ENCODE measurements at regions not wholly inside any gene's neighbourhood (a gene's known extent, or its start where the extent isn't known, plus 50 kb on each side); places are given as distances from the start of the nearest gene placed in this dataset.

DNA sequence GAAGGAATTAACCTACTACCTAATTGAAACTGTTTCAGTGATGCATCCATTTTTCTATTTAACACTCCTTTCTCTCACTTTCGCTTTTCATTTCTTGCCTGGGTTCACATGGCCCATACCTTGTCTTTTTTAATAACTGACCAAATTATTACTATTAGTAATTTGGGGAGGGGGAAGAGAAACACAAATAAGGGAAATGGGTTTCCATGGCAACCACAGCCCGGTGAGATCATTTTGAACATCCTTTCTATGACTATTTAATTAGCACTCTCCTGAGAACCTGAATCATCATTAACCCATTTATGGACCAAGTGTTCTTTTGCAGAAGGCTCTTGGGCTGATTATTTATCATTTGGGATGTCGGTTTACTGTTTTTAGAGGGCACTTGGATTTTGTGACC is 628.2 kb upstream of the SALL1 start:
- Mint-ChIP-seq H3K27me3 (no peaks in the 10 kb centered on the region), H3K4me3 (no peak overlapping the region), H3K9me3 (peaks cover 10% of the 10 kb centered on the region), H3K27ac (no peak overlapping the region), H3K4me1 (ENCODE audit: low read depth) (no peaks in the 10 kb centered on the region), H3K36me3 (ENCODE audit: low read depth) (no peaks in the 10 kb centered on the region)
- DNase-seq = no peak

DNA sequence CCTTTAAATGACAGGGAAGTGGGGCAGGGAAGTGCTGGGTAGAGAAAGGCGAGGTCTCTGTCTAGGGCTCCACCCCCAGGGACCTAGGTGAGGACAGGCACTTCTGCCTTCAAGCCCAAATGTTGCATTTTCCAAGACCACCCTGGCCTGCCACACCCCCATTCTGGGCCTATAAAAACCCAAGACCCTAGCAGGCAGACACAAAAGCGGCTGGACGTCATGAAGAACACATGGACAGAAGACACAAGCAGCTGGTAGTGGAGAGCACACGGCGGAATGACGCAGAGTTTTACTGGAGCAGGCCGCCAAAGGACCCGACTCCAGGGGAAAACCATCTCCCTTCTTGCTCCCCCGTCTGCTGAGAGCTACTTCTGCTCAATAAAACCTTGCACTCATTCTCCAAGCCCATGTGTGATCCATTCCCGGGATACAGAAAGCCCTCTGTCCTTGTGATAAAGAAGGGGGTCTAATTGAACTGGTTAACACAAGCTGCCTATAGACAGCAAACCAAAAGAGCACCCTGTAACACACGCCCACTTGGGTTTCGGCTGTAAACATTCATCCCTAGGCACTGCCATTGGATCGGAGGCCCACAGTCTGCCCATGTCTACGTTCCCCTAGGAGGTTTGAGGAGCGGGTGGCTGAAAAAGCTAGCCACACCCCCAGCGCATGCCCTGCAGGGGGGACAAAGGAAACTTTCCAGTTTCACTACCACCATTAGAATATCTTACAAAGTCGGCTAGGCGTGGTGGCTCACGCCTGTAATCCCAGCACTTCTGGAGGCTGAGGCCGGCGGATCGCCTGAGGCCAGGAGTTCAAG is 622.2 kb upstream of the SALL1 start:
- no peaks in the 10 kb centered on the region for H3K36me3 Mint-ChIP-seq (ENCODE audit: low read depth)
- DNase-seq = no peak
- H3K4me3 Mint-ChIP-seq = no peak overlapping the region
- H3K4me1 Mint-ChIP-seq (ENCODE audit: low read depth) = no peaks in the 10 kb centered on the region
- H3K9me3 Mint-ChIP-seq = peaks cover 6% of the 10 kb centered on the region
- no peak overlapping the region for H3K27ac Mint-ChIP-seq
- H3K27me3 Mint-ChIP-seq = no peaks in the 10 kb centered on the region

DNA sequence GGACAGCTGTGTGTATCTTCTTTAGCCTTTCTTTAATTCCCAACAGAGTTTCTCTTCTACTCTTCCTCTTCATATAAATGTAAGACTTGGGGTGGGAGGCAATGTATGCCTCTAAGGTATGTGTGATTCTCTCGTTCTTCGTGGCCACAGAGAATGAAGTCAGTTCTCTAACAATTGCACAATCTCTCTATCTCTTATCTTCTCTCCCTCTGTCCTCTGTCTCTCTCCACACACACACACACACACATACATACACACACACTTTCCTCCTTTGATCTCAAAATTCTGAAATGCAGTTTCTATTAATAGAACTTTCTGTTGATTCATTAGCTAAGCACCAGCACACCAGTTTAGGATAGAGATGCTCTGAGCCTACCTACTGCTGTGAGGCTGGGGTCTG is 615.7 kb upstream of the SALL1 start:
- H3K27me3 Mint-ChIP-seq = peaks cover 11% of the 10 kb centered on the region
- no peak for DNase-seq
- H3K36me3 Mint-ChIP-seq (ENCODE audit: low read depth) = no peaks in the 10 kb centered on the region
- H3K4me1 Mint-ChIP-seq (ENCODE audit: low read depth) = peaks cover 3% of the 10 kb centered on the region
- peaks cover 2% of the 10 kb centered on the region for H3K9me3 Mint-ChIP-seq
- no peak overlapping the region for H3K27ac Mint-ChIP-seq
- no peak overlapping the region for H3K4me3 Mint-ChIP-seq

GRCh38 chr16:51763072-51763661 is 612.1 kb upstream of the SALL1 start:
- no peaks in the 10 kb centered on the region for H3K9me3 Mint-ChIP-seq
- H3K27ac Mint-ChIP-seq = no peak overlapping the region
- DNase-seq = no peak
- H3K4me1 Mint-ChIP-seq (ENCODE audit: low read depth) = peaks cover 3% of the 10 kb centered on the region
- no peaks in the 10 kb centered on the region for H3K36me3 Mint-ChIP-seq (ENCODE audit: low read depth)
- H3K4me3 Mint-ChIP-seq = no peak overlapping the region
- peaks cover 16% of the 10 kb centered on the region for H3K27me3 Mint-ChIP-seq

- peak; percentile 44 for DNase-seq
- Mint-ChIP-seq H3K4me1 (ENCODE audit: low read depth) (peaks cover 3% of the 10 kb centered on the region), H3K27me3 (peaks cover 16% of the 10 kb centered on the region), H3K9me3 (no peaks in the 10 kb centered on the region), H3K4me3 (no peak overlapping the region), H3K36me3 (ENCODE audit: low read depth) (no peaks in the 10 kb centered on the region), H3K27ac (no peak overlapping the region)
Measured at GRCh38 chr16:51762081-51762996, 611.3 kb upstream of the SALL1 start.

- Mint-ChIP-seq H3K9me3 (no peaks in the 10 kb centered on the region), H3K4me1 (ENCODE audit: low read depth) (peaks cover 3% of the 10 kb centered on the region), H3K36me3 (ENCODE audit: low read depth) (no peaks in the 10 kb centered on the region), H3K27me3 (peaks cover 16% of the 10 kb centered on the region), H3K4me3 (no peak overlapping the region), H3K27ac (no peak overlapping the region)
- DNase-seq = no peak
Measured at GRCh38 chr16:51761001-51761400, 609.9 kb upstream of the SALL1 start.

DNA sequence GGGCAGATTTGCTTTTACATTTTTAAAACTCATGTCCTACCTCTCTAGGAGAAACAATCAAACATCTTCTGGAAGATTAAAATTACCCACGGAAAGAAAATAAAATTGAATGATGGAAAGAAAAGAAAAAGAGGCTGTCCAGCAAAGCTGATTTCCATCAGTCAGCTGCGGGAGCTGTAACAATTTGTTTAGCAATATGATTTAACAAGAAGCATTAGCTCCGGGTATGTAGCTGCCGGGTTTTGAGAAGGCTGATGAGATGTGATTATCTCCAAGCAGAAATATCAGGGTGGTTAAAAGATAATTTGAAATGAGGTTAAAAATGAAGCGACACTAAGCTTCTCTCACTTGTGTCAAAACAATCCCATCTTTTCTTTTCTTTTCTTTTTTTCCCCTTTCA is 608.9 kb upstream of the SALL1 start:
- peaks cover 3% of the 10 kb centered on the region for H3K4me1 Mint-ChIP-seq (ENCODE audit: low read depth)
- DNase-seq = no peak
- no peak overlapping the region for H3K4me3 Mint-ChIP-seq
- H3K27me3 Mint-ChIP-seq = peaks cover 16% of the 10 kb centered on the region
- H3K27ac Mint-ChIP-seq = no peak overlapping the region
- no peaks in the 10 kb centered on the region for H3K9me3 Mint-ChIP-seq
- no peaks in the 10 kb centered on the region for H3K36me3 Mint-ChIP-seq (ENCODE audit: low read depth)

DNA sequence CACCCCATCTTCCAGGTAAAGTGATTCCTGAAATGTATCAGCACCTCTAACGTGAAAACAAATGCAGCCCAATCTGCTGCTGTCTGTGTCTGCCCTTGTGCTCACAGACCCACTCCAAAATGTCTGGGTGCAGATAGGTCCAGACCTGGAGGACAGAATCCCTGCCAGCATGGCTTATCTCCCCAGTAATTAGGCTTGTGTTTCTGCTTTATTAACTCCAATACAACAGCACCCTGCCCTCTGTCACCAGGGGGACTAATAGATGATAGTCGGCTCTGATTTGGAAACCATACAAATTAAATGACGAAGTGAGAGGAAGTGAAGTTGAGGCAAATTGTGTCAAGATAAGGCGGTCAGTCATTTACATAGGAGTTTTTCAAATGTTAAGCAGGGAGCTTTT is 608.3 kb upstream of the SALL1 start:
- DNase-seq = no peak
- peaks cover 3% of the 10 kb centered on the region for H3K4me1 Mint-ChIP-seq (ENCODE audit: low read depth)
- H3K27ac Mint-ChIP-seq = no peak overlapping the region
- peaks cover 16% of the 10 kb centered on the region for H3K27me3 Mint-ChIP-seq
- H3K9me3 Mint-ChIP-seq = no peaks in the 10 kb centered on the region
- no peaks in the 10 kb centered on the region for H3K36me3 Mint-ChIP-seq (ENCODE audit: low read depth)
- no peak overlapping the region for H3K4me3 Mint-ChIP-seq

DNA sequence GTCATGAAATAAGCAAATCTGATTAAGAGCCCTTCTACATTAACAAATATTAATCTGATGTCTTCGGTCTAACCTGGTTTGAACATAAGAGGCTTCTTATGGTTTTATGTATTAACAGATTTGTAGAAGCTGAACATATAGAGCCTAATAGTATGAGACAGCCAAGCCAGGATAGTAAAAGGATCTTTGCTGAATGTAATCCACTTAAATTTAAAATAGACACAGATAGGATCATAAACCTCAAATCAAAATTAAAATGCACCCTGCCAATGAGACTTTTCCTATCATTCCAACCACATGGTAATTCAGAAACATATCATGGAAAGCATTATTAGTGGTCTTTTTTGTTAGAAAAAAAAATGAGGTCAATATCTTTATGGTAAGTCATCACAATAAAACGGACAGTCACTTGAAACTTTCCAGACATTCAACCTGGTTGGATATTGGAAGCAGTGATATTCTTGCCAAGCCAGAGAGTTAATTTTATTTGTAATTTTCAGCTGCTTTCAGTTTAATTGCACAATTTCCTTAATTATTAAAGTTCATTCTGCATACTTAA is 606.9 kb upstream of the SALL1 start:
- H3K27ac Mint-ChIP-seq = no peak overlapping the region
- no peak for DNase-seq
- no peak overlapping the region for H3K4me3 Mint-ChIP-seq
- H3K27me3 Mint-ChIP-seq = peaks cover 13% of the 10 kb centered on the region
- no peaks in the 10 kb centered on the region for H3K9me3 Mint-ChIP-seq
- H3K36me3 Mint-ChIP-seq (ENCODE audit: low read depth) = no peaks in the 10 kb centered on the region
- H3K4me1 Mint-ChIP-seq (ENCODE audit: low read depth) = peaks cover 3% of the 10 kb centered on the region

- no peak for DNase-seq
- H3K27me3 Mint-ChIP-seq = peaks cover 10% of the 10 kb centered on the region
- no peak overlapping the region for H3K27ac Mint-ChIP-seq
- H3K36me3 Mint-ChIP-seq (ENCODE audit: low read depth) = no peaks in the 10 kb centered on the region
- H3K9me3 Mint-ChIP-seq = no peaks in the 10 kb centered on the region
- peaks cover 3% of the 10 kb centered on the region for H3K4me1 Mint-ChIP-seq (ENCODE audit: low read depth)
- no peak overlapping the region for H3K4me3 Mint-ChIP-seq
Measured at GRCh38 chr16:51757505-51757904, 606.4 kb upstream of the SALL1 start.

DNA sequence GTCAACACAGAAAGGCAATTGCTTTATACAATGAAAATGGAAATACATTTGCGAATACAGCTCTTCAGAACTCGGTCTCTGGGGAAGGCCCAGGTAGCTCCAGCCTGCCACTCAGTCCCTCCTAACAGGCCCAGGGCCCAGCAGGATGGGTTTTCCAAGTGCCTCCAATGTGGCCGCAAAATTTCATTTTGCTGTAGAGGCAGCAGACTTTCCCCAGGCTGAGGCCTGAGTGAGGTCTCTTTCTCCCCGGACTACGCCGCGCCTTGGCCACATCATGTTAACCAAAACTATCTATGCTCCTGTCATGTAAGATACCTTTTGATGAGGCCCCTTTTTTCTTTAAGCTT is 606.0 kb upstream of the SALL1 start:
- H3K4me3 Mint-ChIP-seq = no peak overlapping the region
- DNase-seq = no peak
- no peak overlapping the region for H3K27ac Mint-ChIP-seq
- peaks cover 6% of the 10 kb centered on the region for H3K27me3 Mint-ChIP-seq
- H3K4me1 Mint-ChIP-seq (ENCODE audit: low read depth) = peaks cover 1% of the 10 kb centered on the region
- no peaks in the 10 kb centered on the region for H3K9me3 Mint-ChIP-seq
- no peaks in the 10 kb centered on the region for H3K36me3 Mint-ChIP-seq (ENCODE audit: low read depth)

DNA sequence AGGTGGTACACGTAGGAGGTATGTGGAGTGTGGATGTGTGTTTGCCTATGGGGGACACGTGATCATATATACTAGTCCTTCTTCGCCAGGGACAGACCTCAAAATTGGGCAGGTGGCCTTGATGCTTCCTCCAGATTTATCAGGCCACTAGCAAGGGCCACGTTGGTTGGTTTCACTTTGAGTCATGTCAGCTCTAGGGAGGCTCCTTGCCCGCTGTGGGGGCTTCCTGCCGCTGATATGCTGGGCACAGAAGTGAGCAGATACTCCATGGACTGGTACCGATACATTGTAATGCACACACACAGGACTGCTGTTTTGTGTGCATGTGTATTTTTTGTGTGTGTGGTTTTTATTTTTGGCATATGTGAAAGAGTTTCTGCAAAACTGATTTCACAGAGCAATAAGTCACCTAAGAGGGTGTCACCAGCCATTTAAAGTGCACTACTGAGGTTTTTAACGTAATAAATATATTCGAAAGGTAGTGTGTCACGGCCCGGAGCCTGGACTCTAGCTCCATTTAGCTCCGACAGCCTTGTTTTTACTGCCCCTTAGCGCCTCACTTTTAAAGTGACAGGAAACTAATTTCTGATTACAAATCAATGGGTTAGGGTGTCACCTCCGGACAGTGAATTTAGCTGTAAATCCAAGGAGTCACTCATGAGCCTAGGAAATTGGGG is 605.5 kb upstream of the SALL1 start:
- H3K36me3 Mint-ChIP-seq (ENCODE audit: low read depth) = no peaks in the 10 kb centered on the region
- H3K27me3 Mint-ChIP-seq = peaks cover 3% of the 10 kb centered on the region
- no peaks in the 10 kb centered on the region for H3K4me1 Mint-ChIP-seq (ENCODE audit: low read depth)
- H3K27ac Mint-ChIP-seq = no peak overlapping the region
- DNase-seq = no peak
- no peaks in the 10 kb centered on the region for H3K9me3 Mint-ChIP-seq
- no peak overlapping the region for H3K4me3 Mint-ChIP-seq

- Mint-ChIP-seq H3K27me3 (no peaks in the 10 kb centered on the region), H3K27ac (no peak overlapping the region), H3K4me1 (ENCODE audit: low read depth) (no peaks in the 10 kb centered on the region), H3K9me3 (no peaks in the 10 kb centered on the region), H3K4me3 (no peak overlapping the region), H3K36me3 (ENCODE audit: low read depth) (no peaks in the 10 kb centered on the region)
- DNase-seq = no peak
Measured at GRCh38 chr16:51755577-51756355, 604.7 kb upstream of the SALL1 start.
